Duodenal mucosa (tissue), 2 donors: ENCODE measurements at regions not wholly inside any gene's neighbourhood (a gene's known extent, or its start where the extent isn't known, plus 50 kb on each side); places are given as distances from the start of the nearest gene placed in this dataset.

Experiments
- H3K27ac ChIP-seq: one replicate; pipeline ENCODE4 v1.7.0; 2013; ENCODE audit warnings: low read depth, low read length
- H3K27me3 ChIP-seq, 2 donors: one replicate each; pipeline ENCODE4 v1.7.0; 2013; ENCODE audit warnings: low read length in 2 of 2, control low read depth in 1 of 2; ENCODE audit not compliant: insufficient read depth in 2 of 2, control insufficient read depth in 1 of 2
- H3K36me3 ChIP-seq, 2 donors: one replicate each; pipeline ENCODE4 v1.7.0; 2013; ENCODE audit warnings: low read length in 2 of 2, control low read depth in 1 of 2; ENCODE audit not compliant: insufficient read depth in 2 of 2, control insufficient read depth in 1 of 2
- H3K4me1 ChIP-seq, 2 donors: one replicate each; pipeline ENCODE4 v1.7.0; 2013; ENCODE audit warnings: low read length in 2 of 2, control low read depth in 1 of 2; ENCODE audit not compliant: insufficient read depth in 2 of 2, control insufficient read depth in 1 of 2
- H3K4me3 ChIP-seq, 2 donors: one replicate each; pipeline ENCODE4 v1.7.0; 2013; ENCODE audit warnings: low read length in 2 of 2, low read depth in 1 of 2
- H3K9ac ChIP-seq, 2 donors: one replicate each; pipeline ENCODE4 v1.7.0; 2013; ENCODE audit warnings: low read length in 2 of 2, low read depth in 1 of 2
- H3K9me3 ChIP-seq, 2 donors: one replicate each; pipeline ENCODE4 v1.7.0; 2013; ENCODE audit warnings: low read length in 2 of 2, control low read depth in 1 of 2; ENCODE audit not compliant: control insufficient read depth in 1 of 2

DNA sequence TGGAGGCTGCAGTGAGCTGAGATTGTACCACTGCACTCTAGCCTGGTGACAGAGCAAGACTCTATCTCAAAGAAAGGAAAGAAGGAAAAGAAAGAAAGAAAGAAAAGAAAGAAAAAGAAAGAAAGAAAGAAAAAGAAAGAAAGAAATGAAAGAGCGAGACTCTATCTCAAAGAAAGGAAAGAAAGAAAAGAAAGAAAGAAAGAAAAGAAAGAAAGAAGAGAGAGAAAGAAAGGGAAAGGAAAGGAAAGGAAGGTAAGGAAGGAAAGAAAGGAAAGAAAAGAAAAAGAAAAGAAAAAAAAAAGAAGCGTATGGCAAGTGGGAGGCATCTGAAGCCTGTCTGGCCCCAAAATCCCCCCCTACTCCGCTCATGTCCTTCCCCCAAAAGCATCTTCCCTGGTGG lies 182.3 kb upstream of the MSX2 start:
- Histone ChIP-seq H3K36me3 (no peaks in the 10 kb centered on the region), H3K27me3 (no peaks in the 10 kb centered on the region), H3K27ac (no peak overlapping the region)

DNA sequence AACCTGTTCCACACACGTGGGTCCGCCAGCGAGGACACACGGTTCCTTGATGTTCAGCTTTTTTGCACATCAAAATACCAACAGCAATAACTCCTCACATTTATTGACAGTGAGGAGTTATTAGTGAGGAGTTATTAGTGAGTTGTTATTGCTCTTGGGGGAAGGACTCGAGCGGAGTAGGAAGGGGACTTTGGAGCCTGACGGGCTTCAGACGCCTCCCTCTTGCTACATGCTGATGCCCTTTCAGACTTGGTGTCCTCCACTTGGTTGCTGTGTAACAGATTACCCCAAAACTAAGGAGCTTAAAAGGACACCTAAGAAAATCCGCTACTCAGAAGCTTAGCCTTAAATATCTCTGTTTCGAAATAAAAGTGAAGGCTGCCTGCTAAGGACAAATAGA lies 181.9 kb upstream of the MSX2 start:
- no peak overlapping the region for H3K4me3 ChIP-seq
- no peak overlapping the region for H3K9ac ChIP-seq
- no peak overlapping the region for H3K27ac ChIP-seq
- peaks cover 9 to 13% of the 10 kb centered on the region in 2 donors for H3K4me1 ChIP-seq
- no peaks in the 10 kb centered on the region for H3K9me3 ChIP-seq
- no peaks in the 10 kb centered on the region for H3K36me3 ChIP-seq
- no peaks in the 10 kb centered on the region for H3K27me3 ChIP-seq

More for the DNA sequence above, 182.3 kb upstream of the MSX2 start:
- Histone ChIP-seq H3K4me1 (peaks cover 9 to 13% of the 10 kb centered on the region in 2 donors), H3K4me3 (no peak overlapping the region), H3K9me3 (no peaks in the 10 kb centered on the region), H3K9ac (no peak overlapping the region)

DNA sequence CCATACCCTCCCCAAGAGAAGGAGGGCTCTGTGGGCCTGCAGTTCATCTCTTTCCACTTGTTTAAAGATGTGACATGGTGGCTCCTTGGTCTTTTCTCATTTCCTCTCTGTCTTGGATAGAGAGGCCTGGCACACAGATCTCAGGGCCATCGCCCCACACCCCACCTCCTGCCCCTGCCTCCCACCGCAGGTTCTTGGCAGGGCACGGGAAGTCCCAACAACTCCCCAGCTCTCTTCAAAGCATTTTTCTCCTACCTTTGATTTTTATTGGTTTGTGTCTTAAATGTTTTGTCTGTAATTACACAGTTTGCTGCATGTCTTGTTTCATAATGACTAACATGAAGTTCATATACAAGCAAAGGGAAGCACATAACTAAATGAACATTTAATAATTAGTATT lies 178.5 kb upstream of the MSX2 start:
- Histone ChIP-seq H3K9ac (no peak overlapping the region), H3K4me3 (no peak overlapping the region), H3K4me1 (peaks cover 9 to 13% of the 10 kb centered on the region in 2 donors), H3K27me3 (no peaks in the 10 kb centered on the region), H3K27ac (no peak overlapping the region), H3K36me3 (no peaks in the 10 kb centered on the region), H3K9me3 (no peaks in the 10 kb centered on the region)

DNA sequence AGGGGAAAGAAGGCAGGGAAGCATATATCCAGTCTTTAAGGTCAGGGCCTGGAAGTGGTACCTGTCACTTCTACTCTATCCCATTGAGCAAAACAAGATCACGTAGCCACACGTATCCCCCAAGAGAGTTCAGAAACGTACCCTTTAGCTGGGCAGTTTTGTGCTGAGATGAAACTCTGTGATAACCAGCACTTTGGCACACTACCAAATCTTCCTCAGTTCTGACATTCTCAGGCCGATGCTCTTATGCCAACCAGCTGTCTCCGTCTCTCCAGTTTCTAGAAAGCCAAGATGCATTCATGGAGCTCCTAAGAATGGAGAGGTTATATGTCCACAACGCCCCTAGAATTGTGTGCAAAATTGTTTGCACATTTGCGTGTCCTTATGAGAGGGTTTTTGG lies 176.6 kb upstream of the MSX2 start:
- H3K27ac ChIP-seq = no peak overlapping the region
- no peaks in the 10 kb centered on the region for H3K27me3 ChIP-seq
- H3K9ac ChIP-seq = no peak overlapping the region
- no peaks in the 10 kb centered on the region for H3K9me3 ChIP-seq
- peaks cover 1 to 7% of the 10 kb centered on the region in 2 donors for H3K4me1 ChIP-seq
- no peak overlapping the region for H3K4me3 ChIP-seq
- no peaks in the 10 kb centered on the region for H3K36me3 ChIP-seq

DNA sequence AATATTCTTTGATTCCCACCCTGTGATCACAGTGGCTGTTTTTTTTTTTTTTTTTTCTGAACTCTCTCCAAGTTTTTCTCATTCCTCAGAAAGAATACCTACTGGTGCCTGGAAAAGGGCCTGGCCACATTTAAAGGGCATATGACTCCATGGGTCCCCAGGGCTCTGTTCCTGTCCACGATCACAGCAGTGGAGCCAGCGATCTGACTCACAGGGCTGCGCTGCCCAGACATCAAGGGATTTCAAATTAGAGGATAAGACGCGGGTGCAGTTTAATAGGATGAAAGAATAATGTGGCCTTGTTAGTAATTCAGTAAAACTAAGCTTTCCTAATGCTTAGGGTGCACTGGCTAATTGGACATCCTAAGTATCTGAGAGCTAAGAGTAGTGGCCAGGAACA lies 175.1 kb upstream of the MSX2 start:
- Histone ChIP-seq H3K4me1 (no peaks in the 10 kb centered on the region), H3K4me3 (no peak overlapping the region), H3K9me3 (no peaks in the 10 kb centered on the region), H3K36me3 (no peaks in the 10 kb centered on the region), H3K27me3 (no peaks in the 10 kb centered on the region), H3K9ac (no peak overlapping the region), H3K27ac (no peak overlapping the region)

DNA sequence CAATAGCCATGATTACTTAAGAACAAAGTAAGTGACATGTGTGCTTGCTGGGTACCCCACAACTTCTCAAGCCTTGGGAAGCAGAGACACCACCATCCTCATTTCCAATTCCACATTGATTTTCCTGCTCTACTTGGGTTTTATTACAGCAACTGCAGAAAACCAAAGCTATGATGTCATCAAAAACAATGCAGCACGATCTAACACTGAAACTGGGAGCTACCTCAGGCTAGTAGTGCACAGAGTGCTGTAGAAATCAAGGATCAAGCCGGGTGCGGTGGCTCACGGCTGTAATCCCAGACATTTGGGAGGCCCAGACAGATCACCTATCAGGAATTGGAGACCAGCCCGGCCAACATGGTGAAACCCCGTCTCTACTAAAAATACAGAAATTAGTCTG lies 174.4 kb upstream of the MSX2 start:
- no peaks in the 10 kb centered on the region for H3K27me3 ChIP-seq
- H3K9ac ChIP-seq = no peak overlapping the region
- H3K4me3 ChIP-seq = no peak overlapping the region
- H3K9me3 ChIP-seq = no peaks in the 10 kb centered on the region
- H3K27ac ChIP-seq = no peak overlapping the region
- no peaks in the 10 kb centered on the region for H3K4me1 ChIP-seq
- no peaks in the 10 kb centered on the region for H3K36me3 ChIP-seq

DNA sequence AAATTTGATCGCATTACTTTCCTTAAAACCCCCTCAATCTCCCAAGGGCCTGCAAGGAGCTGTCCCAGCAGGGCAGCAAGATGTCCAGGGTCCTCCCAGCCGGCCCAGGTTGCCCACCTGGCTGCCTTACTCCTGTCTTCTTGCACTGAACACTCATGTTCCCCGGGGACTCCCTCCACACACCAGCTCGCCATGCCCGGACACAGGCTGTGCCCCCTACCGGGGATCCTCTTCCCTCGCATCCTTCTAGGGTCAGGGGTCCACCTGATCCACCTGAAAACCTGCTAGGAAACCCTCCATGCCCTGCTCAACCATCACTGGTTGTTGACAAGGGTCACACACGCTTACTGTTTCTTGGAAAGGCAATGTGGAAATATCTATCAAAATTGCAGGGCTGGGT lies 172.0 kb upstream of the MSX2 start:
- Histone ChIP-seq H3K27ac (no peak overlapping the region), H3K4me3 (no peak overlapping the region), H3K9ac (no peak overlapping the region), H3K27me3 (no peaks in the 10 kb centered on the region), H3K4me1 (no peaks in the 10 kb centered on the region), H3K9me3 (no peaks in the 10 kb centered on the region), H3K36me3 (no peaks in the 10 kb centered on the region)

DNA sequence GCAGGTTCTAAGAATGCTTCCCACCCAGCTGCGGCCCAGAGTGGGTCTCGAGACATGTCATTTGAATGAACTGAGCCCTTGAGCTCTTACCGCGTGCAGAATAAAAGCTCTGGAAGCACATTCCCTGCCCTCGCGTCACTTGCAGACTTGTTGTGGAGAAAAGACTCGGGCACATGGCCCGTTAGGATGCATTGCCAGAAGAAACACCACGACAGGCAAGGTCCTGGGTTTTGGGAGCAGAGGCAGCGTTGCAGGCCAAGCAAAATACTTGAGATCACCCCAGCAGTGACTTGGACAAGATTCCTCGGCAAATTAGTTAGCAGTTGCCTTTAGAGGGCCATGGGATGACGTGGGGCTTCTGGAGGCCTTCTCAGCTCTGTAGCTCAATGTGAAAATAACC lies 170.8 kb upstream of the MSX2 start:
- Histone ChIP-seq H3K27me3 (no peaks in the 10 kb centered on the region), H3K4me1 (no peaks in the 10 kb centered on the region), H3K4me3 (no peak overlapping the region), H3K9me3 (no peaks in the 10 kb centered on the region), H3K27ac (no peak overlapping the region), H3K9ac (no peak overlapping the region), H3K36me3 (no peaks in the 10 kb centered on the region)

DNA sequence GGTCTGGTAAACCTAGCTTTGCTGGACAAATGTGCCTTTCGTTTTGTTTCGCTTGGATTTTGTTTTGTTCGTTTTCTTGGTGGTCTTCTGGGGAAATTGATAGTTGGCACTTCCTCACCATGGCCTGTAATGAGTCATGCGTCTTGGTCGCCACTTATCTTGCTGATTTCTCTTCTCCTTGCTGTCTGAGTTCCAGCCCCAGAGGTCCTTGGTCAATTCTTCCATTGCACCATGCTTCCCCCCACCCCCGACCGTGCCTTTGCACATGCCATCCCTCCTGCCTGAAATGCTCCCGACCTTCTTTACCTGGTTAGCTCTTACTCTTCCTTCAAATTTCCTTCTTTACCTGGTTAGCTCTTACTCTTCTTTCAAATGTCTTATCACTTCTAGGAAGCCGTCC lies 168.7 kb upstream of the MSX2 start:
- Histone ChIP-seq H3K4me3 (no peak overlapping the region), H3K36me3 (no peaks in the 10 kb centered on the region), H3K9ac (no peak overlapping the region), H3K4me1 (no peaks in the 10 kb centered on the region), H3K9me3 (no peaks in the 10 kb centered on the region), H3K27ac (no peak overlapping the region), H3K27me3 (no peaks in the 10 kb centered on the region)

DNA sequence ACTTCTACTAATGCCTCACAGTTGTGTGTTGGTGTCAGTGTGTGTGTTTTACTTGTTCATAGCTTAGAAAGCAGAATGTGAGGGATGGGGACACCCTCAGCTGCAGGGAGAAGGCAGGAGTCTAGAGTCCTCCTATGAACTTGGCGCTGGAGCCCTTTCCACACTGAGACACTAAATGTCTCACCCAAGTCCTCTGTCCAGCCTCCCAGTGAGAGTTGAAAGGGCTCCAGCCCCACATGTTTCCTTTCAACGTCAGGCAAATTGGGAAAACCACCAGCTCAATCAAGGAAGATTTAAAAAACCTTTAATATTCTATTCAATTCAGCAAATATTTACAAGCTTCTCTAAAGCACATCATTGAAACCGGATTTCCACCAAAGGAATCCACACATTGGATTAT lies 167.6 kb upstream of the MSX2 start:
- H3K27ac ChIP-seq = no peak overlapping the region
- no peaks in the 10 kb centered on the region for H3K36me3 ChIP-seq
- no peaks in the 10 kb centered on the region for H3K27me3 ChIP-seq
- H3K4me3 ChIP-seq = no peak overlapping the region
- H3K9me3 ChIP-seq = no peaks in the 10 kb centered on the region
- no peaks in the 10 kb centered on the region for H3K4me1 ChIP-seq
- H3K9ac ChIP-seq = no peak overlapping the region

DNA sequence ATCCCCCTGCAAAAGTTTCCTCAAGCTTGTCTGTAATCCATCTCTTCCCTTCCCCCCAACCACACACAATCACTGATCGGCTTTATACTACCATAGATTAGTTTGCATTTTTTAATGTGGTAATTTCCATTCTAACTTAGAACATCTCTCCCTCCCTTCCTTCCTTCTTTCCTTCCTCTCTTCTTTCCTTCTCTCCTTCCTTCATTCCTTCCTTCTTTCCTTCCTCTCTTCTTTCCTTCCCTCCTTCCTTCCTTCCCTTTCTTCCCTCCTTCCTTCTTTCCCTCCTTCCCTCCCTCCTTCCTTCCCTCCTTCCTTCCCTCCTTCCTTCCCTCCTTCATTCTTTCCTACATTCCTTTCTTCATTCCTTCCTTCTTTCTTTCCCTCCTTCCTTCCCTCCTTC lies 166.2 kb upstream of the MSX2 start:
- no peak overlapping the region for H3K27ac ChIP-seq
- H3K27me3 ChIP-seq = no peaks in the 10 kb centered on the region
- no peaks in the 10 kb centered on the region for H3K36me3 ChIP-seq
- no peak overlapping the region for H3K4me3 ChIP-seq
- H3K9me3 ChIP-seq = no peaks in the 10 kb centered on the region
- no peak overlapping the region for H3K9ac ChIP-seq
- H3K4me1 ChIP-seq = no peaks in the 10 kb centered on the region
